GM18868 (cell line): ENCODE measurements at regions not wholly inside any gene's neighbourhood (a gene's known extent, or its start where the extent isn't known, plus 50 kb on each side); places are given as distances from the start of the nearest gene placed in this dataset.
"Not testable (repeated sequence)": the region's sequence is repeated elsewhere in the genome, so short reads cannot be mapped to it uniquely, and the experiment has no call there.

ENCODE experiments used
- ATAC-seq: cut with Tn5 transposase; IDR thresholded peaks from one replicate; pipeline ENCODE4 v1.9.1; 2021; ENCODE audit warnings: mild to moderate bottlenecking, moderate library complexity; ENCODE audit not compliant: unreplicated experiment

DNA sequence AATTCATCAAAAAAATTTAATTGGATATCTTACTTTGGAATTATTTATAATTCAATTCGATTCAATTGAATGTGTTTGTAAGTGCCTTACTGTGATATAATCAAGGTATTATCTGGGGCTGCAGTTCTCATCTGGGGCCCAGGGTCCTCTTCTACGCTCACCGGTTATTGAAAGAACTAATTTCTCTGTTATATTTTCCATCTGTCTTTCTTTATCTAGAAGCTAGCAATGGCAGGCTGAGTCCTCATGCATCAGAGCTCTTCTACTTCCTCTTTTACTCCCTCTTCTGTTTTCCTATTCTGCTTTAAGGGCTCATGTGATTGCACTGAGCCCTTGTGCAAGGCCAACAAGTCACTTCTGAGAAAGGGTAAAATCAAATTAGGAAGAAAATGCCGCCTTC, 315.6 kb downstream of the RAD51AP2 start:
- peak; percentile 96 for ATAC-seq

- ATAC-seq = no peak
These were observed 318.5 kb downstream of the RAD51AP2 start for GRCh38 chr2:17199741-17200140.

GRCh38 chr2:17196380-17196779, 321.9 kb downstream of the RAD51AP2 start:
- ATAC-seq = no peak

DNA sequence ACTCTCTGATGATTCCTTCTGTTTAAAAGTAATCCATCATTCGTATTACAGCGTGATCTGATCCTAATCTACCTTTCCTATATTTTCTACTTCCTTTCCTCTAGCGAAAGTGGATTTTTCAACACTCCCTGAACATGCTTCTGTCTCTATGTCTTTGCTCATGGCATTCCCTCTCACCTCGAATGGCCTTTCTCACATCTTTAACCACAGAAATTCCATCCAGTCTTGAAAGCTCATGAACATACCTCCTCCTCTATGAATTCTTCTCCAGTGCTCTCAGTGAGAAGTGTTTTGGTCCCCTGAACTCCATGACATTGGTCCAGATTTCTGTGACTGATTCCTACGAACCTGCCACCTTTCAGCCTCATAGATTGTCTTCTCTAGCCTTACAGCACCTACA, 323.2 kb downstream of the RAD51AP2 start:
- no peak for ATAC-seq

- ATAC-seq = no peak
These were observed 324.2 kb downstream of the RAD51AP2 start for GRCh38 chr2:17194083-17194482.

DNA sequence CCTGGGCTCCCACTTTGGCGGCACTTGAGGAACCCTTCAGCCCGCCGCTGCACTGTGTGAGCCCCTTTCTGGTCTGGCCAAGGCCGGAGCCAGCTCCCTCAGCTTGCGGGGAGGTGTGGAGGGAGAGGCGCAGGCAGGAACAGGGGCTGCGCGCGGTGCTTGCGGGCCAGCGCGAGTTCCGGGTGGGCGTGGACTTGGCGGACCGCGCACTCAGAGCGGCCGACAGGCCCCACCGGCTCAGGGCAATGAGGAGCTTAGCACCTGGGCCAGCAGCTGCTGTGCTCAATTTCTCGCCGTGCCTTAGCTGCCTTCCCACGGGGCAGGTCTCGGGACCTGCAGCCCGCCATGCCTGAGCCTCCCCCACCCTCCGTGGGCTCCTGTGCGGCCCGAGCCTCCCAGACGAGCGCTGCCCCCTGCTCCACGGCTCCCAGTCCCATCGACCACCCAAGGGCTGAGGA, 324.8 kb downstream of the RAD51AP2 start:
- not testable (repeated sequence) for ATAC-seq

- ATAC-seq = no peak
These were observed 327.0 kb downstream of the RAD51AP2 start for GRCh38 chr2:17191223-17191622.

- no peak for ATAC-seq
These were observed 327.7 kb downstream of the RAD51AP2 start for GRCh38 chr2:17190527-17190926.

DNA sequence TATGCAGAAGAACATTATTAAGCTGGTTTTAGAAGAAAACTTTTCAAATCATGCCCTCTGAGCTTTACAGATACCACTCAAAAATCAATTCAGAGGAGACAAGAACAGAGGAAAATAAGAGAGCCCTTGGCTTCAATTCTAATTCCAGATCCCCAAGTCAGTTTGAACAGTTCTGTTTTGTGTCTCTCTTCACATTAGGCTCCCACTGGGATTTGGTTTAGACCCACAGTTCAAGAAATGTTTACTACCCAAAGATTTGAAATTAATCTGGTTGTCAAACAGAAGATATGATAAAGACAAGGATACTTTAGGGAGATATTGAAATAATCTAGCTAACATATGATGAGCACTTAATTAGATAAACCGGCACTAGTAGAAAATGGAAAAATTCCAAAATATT, 329.5 kb downstream of the RAD51AP2 start:
- no peak for ATAC-seq

DNA sequence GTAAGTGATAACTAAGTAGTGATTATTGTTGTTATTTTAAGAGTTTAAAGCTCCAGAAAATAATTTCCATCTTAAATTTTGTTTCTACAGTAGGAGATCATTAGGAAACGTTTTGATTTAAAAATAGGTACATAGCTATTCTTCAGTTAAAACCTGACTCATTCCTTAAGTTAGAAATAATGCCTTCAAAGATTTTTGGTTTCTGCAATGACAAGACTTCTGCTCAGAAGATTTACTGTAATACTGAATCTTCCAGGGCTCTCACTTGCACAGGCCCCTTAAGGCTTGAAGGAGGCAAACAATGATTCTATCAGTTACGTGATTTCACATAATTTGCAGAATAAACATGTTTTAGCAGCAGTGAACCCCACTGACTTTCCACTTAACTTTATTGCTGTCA, 333.7 kb downstream of the RAD51AP2 start:
- ATAC-seq = no peak

GRCh38 chr2:17182399-17182798, 335.8 kb downstream of the RAD51AP2 start:
- ATAC-seq = no peak

DNA sequence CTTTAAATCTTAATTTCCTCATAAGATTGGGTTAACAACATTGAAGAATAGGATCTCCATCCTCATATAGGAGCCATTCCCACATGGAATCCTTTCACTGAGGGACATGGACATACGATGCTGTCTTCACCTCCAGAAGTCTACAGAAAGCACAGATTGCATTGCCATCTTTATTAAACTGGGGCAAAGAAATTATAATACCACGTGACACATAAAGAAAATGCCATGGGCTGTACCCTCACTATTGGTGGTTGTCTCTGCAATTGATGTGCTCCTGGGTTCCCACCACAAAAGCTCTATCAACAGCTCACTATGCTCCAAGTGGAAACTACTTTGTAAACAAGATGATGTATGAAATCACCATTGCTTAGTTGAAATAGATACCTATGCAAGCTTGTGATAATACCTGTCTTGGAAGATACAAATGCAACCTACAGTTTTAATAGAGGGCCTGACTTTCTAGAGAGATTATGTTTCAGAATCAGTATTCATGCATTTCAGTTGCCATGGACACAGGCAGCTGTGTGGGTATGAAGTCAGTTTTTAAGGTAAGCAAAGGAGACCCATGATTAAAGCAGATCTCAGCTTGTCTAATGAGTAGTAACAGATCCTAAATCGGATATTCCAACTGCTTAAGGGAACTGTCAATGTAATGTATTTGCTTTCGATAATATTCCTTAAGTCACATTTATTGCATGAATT, 337.0 kb downstream of the RAD51AP2 start:
- no peak for ATAC-seq

GRCh38 chr2:17179145-17179808, 339.0 kb downstream of the RAD51AP2 start:
- ATAC-seq = no peak

DNA sequence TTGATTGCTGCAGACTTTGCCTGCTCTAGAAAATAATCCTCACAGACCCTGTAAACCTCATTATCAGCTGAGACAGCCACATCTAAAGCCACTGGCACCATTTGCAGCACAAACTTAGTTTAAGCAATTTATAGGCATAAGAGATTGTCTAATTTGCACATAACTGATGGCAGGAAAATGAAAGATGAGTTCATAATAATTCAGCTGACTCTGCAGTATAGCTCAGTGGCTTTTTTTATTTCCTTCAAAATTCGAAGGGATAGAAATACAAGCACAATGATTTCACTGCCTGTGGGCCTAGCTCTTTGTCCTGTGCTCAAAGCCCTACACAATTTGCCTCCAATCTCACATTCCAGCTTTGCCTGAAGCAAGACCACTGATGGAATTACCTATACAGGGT, 341.2 kb downstream of the RAD51AP2 start:
- no peak for ATAC-seq

GRCh38 chr2:17171446-17172049, 346.7 kb downstream of the RAD51AP2 start:
- ATAC-seq = peak; percentile 86

GRCh38 chr2:17166506-17166905, 351.7 kb downstream of the RAD51AP2 start:
- no peak for ATAC-seq

- ATAC-seq = no peak
These were observed 353.7 kb downstream of the RAD51AP2 start for GRCh38 chr2:17164550-17164949.

GRCh38 chr2:17163638-17164037, 354.6 kb downstream of the RAD51AP2 start:
- no peak for ATAC-seq

- ATAC-seq = no peak
These were observed 355.5 kb downstream of the RAD51AP2 start for GRCh38 chr2:17162713-17163112.

GRCh38 chr2:17160594-17160993, 357.6 kb downstream of the RAD51AP2 start:
- no peak for ATAC-seq

DNA sequence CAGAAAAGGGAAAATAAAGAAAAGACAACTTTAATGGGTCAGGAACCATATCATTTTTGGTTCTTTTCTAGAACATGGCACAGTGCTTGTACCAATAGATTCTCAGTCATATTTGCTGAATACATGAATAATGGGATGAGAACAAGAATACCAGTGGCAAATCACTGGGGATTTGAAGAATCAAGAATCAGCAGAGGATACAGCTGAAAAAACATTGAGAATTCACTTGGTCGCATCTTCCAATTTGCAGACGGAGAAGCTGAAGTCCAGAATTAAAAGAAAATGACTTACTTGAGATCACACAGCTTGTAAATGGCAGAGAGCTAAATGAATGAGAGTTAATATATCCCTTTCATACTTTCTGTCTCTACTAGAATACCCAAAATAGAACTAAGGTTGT, 362.2 kb downstream of the RAD51AP2 start:
- ATAC-seq = no peak

GRCh38 chr2:17149945-17150344, 368.3 kb downstream of the RAD51AP2 start:
- ATAC-seq = no peak
